Panc1 (cell line): ENCODE measurements at regions not wholly inside any gene's neighbourhood (a gene's known extent, or its start where the extent isn't known, plus 50 kb on each side); places are given as distances from the start of the nearest gene placed in this dataset.

Experiments
- ATAC-seq: fragments of 200-7000 bp; cut with Tn5 transposase; 2 replicates; pipeline ENCODE4 v1.9.1; 2020; ENCODE audit warnings: mild to moderate bottlenecking, moderate library complexity
- BruUV-seq: library from RNA; stranded (reverse); fragments of 400-500 nt; replicated peaks from 2 replicates; lab custom pipeline; 2021; lab: Mats Ljungman, UMichigan
- CTCF ChIA-PET: fragments of 300-600 bp; sonication (Branson Sonifier 250); formaldehyde crosslinking; loops from one replicate; lab custom pipeline; 2022; ENCODE audit warnings: antibody characterized with exemption; lab: Charles Lee
- POLR2A ChIA-PET: fragments of 300-600 bp; sonication (Branson Sonifier 250); formaldehyde crosslinking; loops from one replicate; lab custom pipeline; 2022; ENCODE audit warnings: antibody characterized with exemption; lab: Charles Lee
- DNase-seq: peaks from one replicate; pipeline ENCODE4 v3.0.0-alpha.2; 2010; ENCODE audit warnings: low read depth, low spot score
- H3K27ac ChIP-seq: 2 replicates; pipeline ENCODE4 v1.5.1; 2011; ENCODE audit warnings: mild to moderate bottlenecking, low read length, inconsistent platforms
- H3K27me3 ChIP-seq: fragments of 200-500 bp; sonication (Bioruptor generic); 2 replicates; pipeline ENCODE4 v1.6.0; 2014; ENCODE audit warnings: low read length, inconsistent platforms; ENCODE audit not compliant: control insufficient read depth, insufficient read depth
- H3K36me3 ChIP-seq: fragments of 200-500 bp; sonication (Bioruptor generic); 2 replicates; pipeline ENCODE4 v1.5.1; 2014; ENCODE audit warnings: inconsistent platforms, mild to moderate bottlenecking, low read length, moderate library complexity; ENCODE audit not compliant: control insufficient read depth, insufficient read depth
- H3K4me1 ChIP-seq: 2 replicates; pipeline ENCODE4 v1.5.1; 2011; ENCODE audit warnings: inconsistent platforms, mild to moderate bottlenecking, low read length, moderate library complexity; ENCODE audit not compliant: control insufficient read depth, insufficient read depth
- H3K4me3 ChIP-seq, 2 experiments: 2 replicates each; pipeline ENCODE4 v1.5.1; 2011 to 2012; ENCODE audit warnings: low read depth in 2 of 2, low read length in 2 of 2, mild to moderate bottlenecking in 2 of 2, inconsistent platforms in 1 of 2, moderate library complexity in 1 of 2
- H3K9me3 ChIP-seq: fragments of 200-500 bp; sonication (Bioruptor generic); 2 replicates; pipeline ENCODE4 v1.5.1; 2014; ENCODE audit warnings: low read depth, mild to moderate bottlenecking, inconsistent platforms, low read length, moderate library complexity; ENCODE audit not compliant: control insufficient read depth, insufficient read depth
- POLR2AphosphoS5 ChIP-seq: IDR thresholded peaks from 2 replicates; pipeline ENCODE4 v1.6.1; 2012; ENCODE audit warnings: mild to moderate bottlenecking, low read depth, low read length, moderate library complexity
- SIN3A ChIP-seq: IDR thresholded peaks from 2 replicates; pipeline ENCODE4 v1.6.1; 2012; ENCODE audit warnings: low read depth, mild to moderate bottlenecking, low read length, moderate library complexity, borderline replicate concordance; ENCODE audit not compliant: insufficient read depth
- TCF7L2 ChIP-seq: IDR thresholded peaks from 2 replicates; pipeline ENCODE4 v1.6.1; 2011; ENCODE audit warnings: mild to moderate bottlenecking, low read depth, low read length, inconsistent platforms
- in situ Hi-C: cut with HindIII; loops from 2 replicates; pipeline ENCODE4 v1.10.0; 2016; ENCODE audit warnings: low sequenced_read_pairs, low pct_unique_long_range_greater_than_20kb
- intact Hi-C: fragments of 100-400 bp; cut with micrococcal nuclease; formaldehyde crosslinking; loops from one replicate; pipeline ENCODE4 v1.10.0; 2022; ENCODE audit not compliant: unreplicated experiment
- TF ChIP-seq, protein P1 (sequence below), 2 experiments: IDR thresholded peaks; 2 replicates each; pipeline ENCODE4 v1.6.1; 2011 to 2012; ENCODE audit warnings: low read depth in 2 of 2, control low read depth in 1 of 2, low read length in 1 of 2, mild to moderate bottlenecking in 1 of 2, moderate library complexity in 1 of 2; ENCODE audit not compliant: insufficient read depth in 1 of 2
- TF ChIP-seq, protein P2 (sequence below): fragments of 450-650 bp; IDR thresholded peaks from 2 replicates; pipeline ENCODE4 v1.5.1; 2017; ENCODE audit warnings: mild to moderate bottlenecking

DNA sequence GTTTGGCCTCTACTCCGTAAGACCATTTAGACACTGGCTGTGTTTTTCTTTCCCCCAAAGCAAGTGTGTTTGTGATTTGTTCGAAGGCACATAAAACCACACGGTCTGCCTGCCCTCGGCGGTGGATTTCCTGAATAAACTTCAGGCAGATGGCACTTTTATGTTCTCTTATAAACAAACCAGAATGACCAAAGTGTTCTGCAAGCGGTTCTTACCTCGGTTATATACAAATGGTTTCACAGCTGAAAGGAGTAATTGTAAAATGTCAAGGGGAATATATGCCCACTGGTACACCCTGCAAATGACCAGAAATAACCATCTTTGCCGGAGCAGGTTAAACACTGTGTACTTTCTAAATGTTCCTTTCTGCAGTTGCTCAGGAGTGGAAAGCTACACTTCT lies 1475.8 kb upstream of the TMEM132C start:
- TF ChIP-seq, protein P1, sequence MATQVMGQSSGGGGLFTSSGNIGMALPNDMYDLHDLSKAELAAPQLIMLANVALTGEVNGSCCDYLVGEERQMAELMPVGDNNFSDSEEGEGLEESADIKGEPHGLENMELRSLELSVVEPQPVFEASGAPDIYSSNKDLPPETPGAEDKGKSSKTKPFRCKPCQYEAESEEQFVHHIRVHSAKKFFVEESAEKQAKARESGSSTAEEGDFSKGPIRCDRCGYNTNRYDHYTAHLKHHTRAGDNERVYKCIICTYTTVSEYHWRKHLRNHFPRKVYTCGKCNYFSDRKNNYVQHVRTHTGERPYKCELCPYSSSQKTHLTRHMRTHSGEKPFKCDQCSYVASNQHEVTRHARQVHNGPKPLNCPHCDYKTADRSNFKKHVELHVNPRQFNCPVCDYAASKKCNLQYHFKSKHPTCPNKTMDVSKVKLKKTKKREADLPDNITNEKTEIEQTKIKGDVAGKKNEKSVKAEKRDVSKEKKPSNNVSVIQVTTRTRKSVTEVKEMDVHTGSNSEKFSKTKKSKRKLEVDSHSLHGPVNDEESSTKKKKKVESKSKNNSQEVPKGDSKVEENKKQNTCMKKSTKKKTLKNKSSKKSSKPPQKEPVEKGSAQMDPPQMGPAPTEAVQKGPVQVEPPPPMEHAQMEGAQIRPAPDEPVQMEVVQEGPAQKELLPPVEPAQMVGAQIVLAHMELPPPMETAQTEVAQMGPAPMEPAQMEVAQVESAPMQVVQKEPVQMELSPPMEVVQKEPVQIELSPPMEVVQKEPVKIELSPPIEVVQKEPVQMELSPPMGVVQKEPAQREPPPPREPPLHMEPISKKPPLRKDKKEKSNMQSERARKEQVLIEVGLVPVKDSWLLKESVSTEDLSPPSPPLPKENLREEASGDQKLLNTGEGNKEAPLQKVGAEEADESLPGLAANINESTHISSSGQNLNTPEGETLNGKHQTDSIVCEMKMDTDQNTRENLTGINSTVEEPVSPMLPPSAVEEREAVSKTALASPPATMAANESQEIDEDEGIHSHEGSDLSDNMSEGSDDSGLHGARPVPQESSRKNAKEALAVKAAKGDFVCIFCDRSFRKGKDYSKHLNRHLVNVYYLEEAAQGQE (IDR thresholded peaks at IDR 0.05; ENCODE audit: insufficient read depth in 1 of 2, low read depth in 2 of 2, low read length in 1 of 2), result no peak
- TF ChIP-seq, protein P2, sequence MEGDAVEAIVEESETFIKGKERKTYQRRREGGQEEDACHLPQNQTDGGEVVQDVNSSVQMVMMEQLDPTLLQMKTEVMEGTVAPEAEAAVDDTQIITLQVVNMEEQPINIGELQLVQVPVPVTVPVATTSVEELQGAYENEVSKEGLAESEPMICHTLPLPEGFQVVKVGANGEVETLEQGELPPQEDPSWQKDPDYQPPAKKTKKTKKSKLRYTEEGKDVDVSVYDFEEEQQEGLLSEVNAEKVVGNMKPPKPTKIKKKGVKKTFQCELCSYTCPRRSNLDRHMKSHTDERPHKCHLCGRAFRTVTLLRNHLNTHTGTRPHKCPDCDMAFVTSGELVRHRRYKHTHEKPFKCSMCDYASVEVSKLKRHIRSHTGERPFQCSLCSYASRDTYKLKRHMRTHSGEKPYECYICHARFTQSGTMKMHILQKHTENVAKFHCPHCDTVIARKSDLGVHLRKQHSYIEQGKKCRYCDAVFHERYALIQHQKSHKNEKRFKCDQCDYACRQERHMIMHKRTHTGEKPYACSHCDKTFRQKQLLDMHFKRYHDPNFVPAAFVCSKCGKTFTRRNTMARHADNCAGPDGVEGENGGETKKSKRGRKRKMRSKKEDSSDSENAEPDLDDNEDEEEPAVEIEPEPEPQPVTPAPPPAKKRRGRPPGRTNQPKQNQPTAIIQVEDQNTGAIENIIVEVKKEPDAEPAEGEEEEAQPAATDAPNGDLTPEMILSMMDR, result no peak
- TF ChIP-seq POLR2AphosphoS5 (no peak), SIN3A (no peak), TCF7L2 (no peak)
- ATAC-seq (no peak), DNase-seq (no peak)
- H3K36me3 ChIP-seq, result no peaks in the 10 kb centered on the region
- in situ Hi-C loops (no loop called here), intact Hi-C loops (no loop called here)
- H3K4me1 ChIP-seq, result no peaks in the 10 kb centered on the region
- H3K27me3 ChIP-seq, result no peaks in the 10 kb centered on the region
- no TSS peak for BruUV-seq
- H3K4me3 ChIP-seq, result no peak overlapping the region
- CTCF ChIA-PET, result no interaction called here
- no peaks in the 10 kb centered on the region for H3K9me3 ChIP-seq
- H3K27ac ChIP-seq, result no peak overlapping the region
- POLR2A ChIA-PET, result no interaction called here

DNA sequence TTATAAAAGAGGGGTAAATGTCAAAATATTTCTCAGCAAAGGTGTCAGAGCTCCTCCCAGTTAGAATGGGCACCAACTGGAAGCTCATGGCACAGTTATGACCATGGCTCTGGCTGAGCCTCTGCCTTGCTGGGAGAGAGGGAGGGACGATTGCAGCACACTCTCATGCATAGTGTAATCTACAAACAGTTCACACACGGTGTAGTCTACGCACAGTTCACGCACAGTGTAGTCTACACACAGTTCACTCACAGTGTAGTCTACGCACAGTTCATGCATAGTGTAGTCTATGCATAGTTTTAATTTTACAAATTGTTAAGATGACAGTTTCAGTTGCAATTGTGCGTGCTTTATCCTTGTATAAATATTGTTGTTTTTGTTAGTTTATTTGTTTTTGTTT lies 1474.6 kb upstream of the TMEM132C start:
- intact Hi-C loops, result no loop called here
- ChIA-PET CTCF (no interaction called here), POLR2A (no interaction called here)
- Histone ChIP-seq H3K27ac (no peak overlapping the region), H3K4me3 (no peak overlapping the region), H3K9me3 (no peaks in the 10 kb centered on the region), H3K36me3 (no peaks in the 10 kb centered on the region), H3K27me3 (no peaks in the 10 kb centered on the region), H3K4me1 (no peaks in the 10 kb centered on the region)
- no TSS peak for BruUV-seq
- TF ChIP-seq, protein P1 (IDR thresholded peaks at IDR 0.05; ENCODE audit: insufficient read depth in 1 of 2, low read depth in 2 of 2, low read length in 1 of 2), result no peak
- ATAC-seq (no peak), DNase-seq (no peak)
- in situ Hi-C loops, result no loop called here
